ENCODE measurements at regions not wholly inside any gene's neighbourhood (a gene's known extent, or its start where the extent isn't known, plus 50 kb on each side); places are given as distances from the start of the nearest gene placed in this dataset.
"Not testable (repeated sequence)": the region's sequence is repeated elsewhere in the genome, so short reads cannot be mapped to it uniquely, and the experiment has no call there.

DNA sequence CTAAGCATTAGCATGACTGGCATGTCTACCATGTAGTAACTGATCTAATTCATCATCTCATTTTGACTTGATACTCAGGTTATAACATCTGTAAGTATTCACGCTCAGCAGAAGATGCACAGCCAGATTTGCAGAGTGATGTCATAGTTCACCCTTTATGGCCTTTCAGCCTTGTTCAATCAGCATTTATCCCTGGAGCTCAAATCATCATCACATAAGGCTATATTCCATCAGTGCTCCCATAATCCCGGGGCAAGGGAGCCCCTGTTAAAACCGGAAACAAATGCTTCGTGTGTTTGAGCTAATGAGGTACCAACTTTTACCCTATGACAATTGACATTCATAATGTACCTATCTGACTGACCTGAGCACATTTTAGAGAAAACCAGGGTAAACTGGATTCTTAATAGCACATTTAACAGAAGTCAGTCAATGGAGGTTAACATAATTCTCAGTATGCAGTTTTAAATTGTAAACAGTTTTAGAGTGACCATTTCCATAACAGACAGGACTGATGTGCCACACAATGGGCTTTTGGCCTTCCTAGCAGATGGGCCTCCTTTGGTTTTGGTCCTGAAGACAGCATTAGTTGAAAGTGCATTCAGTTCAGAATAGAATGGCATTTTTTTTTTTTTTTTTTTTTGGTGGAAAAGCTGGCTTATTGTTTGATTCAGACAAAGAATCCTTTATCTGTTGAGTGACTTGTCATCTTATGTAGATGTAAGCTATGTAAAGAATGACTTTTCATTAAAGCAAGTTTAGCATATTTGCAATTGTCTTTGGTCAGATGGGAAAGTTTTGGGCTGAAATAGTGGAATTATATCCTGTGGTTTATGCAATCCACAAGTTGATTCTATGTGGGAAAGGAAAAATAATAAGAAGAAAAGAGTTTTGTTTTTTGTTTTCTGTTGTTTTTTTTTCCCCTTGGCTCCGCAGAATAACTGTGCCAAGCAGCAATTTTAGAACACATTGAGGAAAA, 866.0 kb upstream of the ACVR2A start:
- no peak for DNase-seq (ENCODE audit: low spot score)

DNA sequence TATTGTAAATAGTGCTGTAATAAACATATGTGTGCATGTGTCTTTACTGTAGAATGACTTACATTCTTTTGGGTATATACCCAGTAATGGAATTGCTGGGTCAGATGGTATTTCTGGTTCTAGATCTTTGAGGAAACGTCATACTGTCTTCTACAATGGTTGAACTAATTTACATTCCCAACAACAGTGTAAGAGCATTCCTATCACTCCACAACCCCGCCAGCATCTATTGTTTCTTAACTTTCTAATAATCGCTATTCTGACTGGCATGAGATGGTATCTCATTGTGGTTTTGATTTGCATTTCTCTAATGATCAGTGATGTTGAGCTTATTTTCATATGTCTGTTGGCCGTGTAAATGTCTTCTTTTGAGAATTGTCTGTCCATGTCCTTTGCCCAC, 873.8 kb upstream of the ACVR2A start:
- not testable (repeated sequence) for DNase-seq (ENCODE audit: low spot score)

GRCh38 chr2:146969703-146970102, 875.1 kb upstream of the ACVR2A start:
- not testable (repeated sequence) for DNase-seq (ENCODE audit: low spot score)

DNA sequence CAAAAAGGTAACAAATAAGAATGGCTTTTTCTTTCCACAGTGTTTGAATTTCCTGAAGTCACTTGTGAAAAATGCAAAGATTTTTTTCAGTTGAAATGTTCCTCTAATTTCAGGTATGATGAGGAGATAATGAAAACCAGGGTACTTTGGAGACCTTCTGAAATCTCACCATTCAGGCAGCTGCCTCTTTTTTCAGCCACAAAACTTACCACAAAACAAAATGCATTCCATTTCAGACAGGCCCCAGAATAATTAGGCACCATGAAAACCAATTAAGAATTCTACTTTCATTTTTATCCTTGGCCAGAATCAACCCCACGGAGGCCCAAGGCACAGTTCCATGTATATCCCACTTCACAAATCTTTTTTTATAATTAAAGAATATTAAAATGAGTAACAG, 880.3 kb upstream of the ACVR2A start:
- DNase-seq (ENCODE audit: low spot score) = no peak

GRCh38 chr2:146954544-146954943, 890.3 kb upstream of the ACVR2A start:
- no peak for DNase-seq (ENCODE audit: low spot score)

- DNase-seq (ENCODE audit: low spot score) = no peak
These were observed 892.1 kb upstream of the ACVR2A start for GRCh38 chr2:146952696-146953095.

DNA sequence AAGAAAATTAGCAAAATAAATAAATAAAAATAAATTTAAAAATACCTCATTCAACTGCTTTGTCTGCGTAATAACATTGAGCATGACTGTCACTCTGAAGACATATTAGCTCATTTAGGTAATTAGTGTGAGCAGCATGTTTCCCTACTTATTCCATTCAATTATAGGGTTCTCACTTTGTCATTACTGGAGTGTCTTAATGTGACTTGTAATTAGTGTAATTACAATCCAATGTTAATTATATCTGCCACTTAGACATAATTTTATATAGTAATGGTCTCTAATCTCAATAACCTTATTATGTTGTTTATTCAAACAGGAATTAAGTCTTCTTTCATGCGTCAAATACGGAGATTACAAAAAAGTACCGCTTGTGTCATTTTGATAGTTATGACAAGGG, 893.9 kb upstream of the ACVR2A start:
- no peak for DNase-seq (ENCODE audit: low spot score)

- DNase-seq (ENCODE audit: low spot score) = no peak
These were observed 894.5 kb upstream of the ACVR2A start for GRCh38 chr2:146950361-146950760.

GRCh38 chr2:146949400-146949799, 895.4 kb upstream of the ACVR2A start:
- DNase-seq (ENCODE audit: low spot score) = no peak

- no peak for DNase-seq (ENCODE audit: low spot score)
These were observed 900.2 kb upstream of the ACVR2A start for GRCh38 chr2:146944601-146945000.

DNA sequence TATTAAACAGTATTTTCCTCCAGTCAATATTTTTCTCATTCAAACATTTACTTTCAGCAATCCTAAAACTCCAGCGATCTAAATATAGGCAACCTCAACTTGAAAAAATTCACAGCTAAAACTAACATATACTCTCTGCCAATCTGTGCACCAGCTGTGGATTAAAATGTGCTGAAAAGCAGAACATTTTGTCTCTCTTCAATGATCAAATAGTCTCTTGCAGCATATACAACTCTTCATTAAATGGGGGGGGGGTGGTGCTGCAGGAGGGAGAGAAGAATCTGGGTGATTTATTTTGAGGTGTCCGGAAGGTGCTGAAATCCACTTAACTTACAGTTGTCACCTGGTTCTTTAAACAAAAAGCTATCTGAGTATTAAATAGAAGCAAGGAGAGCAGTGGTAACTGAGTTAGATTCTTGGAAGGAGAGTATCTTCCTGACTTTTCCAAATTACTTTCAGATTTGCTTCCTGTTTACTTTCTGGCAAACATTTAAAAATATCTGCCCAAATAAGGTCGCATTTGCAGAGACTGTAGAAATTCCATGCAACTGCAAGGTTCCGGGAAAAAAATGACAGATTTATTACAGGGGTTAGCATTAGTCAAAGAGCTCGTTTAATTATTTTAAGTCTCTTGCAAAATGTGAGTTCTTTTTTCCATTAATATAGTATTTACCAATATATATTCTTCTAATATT, 904.7 kb upstream of the ACVR2A start:
- no peak for DNase-seq (ENCODE audit: low spot score)

DNA sequence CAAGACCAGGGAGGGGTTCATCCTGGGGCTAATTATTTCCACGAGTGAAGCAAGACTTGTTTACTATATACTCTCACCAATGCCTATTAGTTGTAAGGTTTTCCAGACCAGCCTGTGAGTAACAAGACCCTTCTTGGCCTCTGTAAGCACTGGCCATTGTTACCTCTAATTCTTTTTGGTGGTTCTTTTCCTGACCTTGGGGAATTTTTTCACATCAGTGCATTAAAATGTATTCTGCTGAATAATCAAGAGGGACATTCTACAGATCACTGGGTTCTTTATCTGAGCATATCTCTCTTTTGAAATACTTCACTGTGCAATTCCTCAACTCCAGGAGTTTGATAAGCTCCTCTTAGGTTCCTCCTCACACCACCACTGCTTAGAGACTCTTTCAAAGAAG, 909.9 kb upstream of the ACVR2A start:
- DNase-seq (ENCODE audit: low spot score) = no peak

GRCh38 chr2:146931109-146931508, 913.7 kb upstream of the ACVR2A start:
- no peak for DNase-seq (ENCODE audit: low spot score)

DNA sequence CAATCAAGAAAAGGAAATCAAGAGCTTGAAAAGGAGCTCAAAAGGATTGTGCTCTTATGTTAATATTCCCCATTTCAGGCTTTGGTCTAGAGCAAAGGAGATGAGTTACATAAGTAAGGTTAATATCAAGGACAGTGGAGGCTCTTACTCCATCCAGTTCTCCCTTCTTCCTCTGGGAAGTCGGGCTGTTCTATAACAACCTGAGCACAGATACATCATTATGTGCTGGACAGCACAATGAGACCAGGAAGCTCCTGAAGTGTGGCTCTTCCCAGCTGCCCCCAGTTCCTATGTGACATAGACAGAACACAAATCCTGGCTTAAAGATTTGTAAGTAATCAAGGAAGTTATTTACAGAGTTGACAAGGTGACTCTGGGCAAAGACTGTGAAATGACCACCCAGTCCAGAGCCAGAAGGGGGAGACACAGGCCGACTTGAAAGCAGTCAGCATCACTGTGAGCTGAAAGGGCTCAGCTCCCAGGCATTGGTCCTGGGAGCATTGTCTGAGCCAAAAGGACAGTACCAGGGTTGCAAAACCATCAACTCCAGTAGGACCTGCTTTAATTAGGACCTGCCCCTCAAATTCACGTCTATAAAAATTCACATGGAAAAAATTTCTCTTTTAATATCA, 917.6 kb upstream of the ACVR2A start:
- DNase-seq (ENCODE audit: low spot score) = no peak

DNA sequence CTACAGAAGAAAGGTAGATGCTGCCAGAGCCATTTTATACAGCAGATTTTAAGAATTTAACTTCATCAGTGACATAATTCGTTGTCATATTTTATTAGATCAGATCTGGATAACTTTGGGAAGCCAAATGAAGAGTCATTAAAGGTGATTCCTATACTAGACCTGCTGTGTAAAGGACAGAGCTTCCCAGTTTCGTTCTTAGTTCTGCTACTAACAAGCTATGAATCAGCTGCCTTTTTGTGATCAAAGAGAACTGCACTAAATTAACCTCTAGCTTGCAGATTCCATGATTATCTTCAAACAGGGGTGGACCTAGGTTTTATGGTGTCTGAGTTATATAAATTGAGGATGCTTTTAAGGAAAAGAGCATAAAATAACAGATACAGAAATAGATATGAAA, 926.5 kb upstream of the ACVR2A start:
- DNase-seq (ENCODE audit: low spot score) = no peak

- no peak for DNase-seq (ENCODE audit: low spot score)
These were observed 927.3 kb upstream of the ACVR2A start for GRCh38 chr2:146917431-146918042.

GRCh38 chr2:146916914-146917313, 927.9 kb upstream of the ACVR2A start:
- no peak for DNase-seq (ENCODE audit: low spot score)

DNA sequence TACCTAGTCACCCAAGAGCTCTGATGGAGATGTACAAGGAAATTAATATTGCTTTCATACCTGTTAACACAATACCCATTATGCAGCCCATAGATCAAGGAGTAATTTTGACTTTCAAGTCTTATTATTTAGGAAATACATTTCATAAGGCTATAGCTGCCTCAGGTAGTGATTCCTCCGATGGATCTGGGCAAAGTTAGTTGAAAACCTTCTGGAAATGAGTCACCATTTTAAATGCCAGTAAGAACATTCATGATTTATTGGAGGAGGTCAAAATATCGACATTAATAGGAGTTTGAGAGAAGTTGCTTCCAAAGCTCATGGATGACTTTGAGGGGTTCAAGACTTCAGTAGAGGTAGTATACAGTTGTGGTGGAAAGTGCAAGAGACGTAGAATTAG, 931.4 kb upstream of the ACVR2A start:
- no peak for DNase-seq (ENCODE audit: low spot score)

- DNase-seq (ENCODE audit: low spot score) = no peak
These were observed 932.3 kb upstream of the ACVR2A start for GRCh38 chr2:146912536-146912935.

DNA sequence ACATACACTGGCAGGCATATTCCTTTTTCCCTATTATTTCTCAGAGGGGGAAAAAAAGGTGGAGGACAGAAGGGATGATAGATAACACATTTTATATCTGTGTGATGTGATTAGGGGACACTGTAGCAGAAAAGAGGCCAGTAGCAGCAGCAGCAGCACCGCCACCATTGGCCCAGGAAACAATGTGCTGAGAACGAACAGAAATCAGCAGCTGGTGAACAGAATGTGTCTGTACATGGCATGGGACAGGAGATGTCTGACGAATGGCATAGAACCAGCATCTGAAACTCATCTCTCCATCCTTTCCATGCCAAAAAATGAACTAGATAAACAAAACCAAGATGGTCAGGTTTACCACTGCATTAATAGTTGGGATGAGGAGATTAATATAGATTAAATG, 936.1 kb upstream of the ACVR2A start:
- no peak for DNase-seq (ENCODE audit: low spot score)

DNA sequence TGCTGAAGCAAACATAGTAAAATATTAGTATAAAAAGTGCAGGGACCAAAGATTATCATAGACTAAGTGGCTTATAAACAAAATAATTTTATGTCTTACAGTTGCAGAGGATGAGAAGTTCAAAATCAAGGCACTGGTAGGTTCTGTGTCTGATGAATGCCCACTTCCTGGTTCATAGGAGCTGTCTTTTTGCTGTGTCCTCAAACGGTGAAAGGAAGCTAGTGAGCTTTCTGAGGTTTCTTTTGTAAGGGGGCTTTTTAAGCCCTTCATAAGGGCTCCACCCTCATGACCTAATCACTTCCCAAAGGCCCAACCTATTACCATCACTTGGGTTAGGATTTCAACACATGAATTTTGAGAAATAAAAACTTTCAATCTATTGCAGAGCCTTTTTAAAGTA, 946.7 kb upstream of the ACVR2A start:
- no peak for DNase-seq (ENCODE audit: low spot score)

DNA sequence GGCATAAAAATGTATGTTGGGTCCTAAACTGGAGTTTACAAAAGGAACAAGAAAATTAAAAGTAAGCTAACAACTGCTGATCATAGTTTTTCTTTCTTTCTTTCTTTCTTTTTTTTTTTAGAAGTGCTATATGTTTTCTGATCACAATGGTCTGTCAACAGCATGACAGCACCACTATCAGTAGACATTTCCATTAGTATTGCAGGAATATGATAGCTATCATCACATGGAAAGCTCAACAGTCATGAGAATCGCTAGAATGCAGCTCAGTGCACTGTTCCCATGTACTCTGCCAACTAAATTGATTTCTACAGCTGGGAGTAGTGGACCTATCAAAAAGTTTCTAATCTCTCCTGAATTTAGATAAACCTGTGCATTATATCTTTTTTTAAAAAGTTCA, 950.3 kb upstream of the ACVR2A start:
- no peak for DNase-seq (ENCODE audit: low spot score)

All from hematopoietic multipotent progenitor cell treated with erythropoietin and hydrocortisone succinate and interleukin-3 and kit ligand, for 15 days (in vitro differentiated cells).